ENCODE measurements at regions not wholly inside any gene's neighbourhood (a gene's known extent, or its start where the extent isn't known, plus 50 kb on each side); places are given as distances from the start of the nearest gene placed in this dataset.

GRCh38 chr5:2272755-2273154 lies 390.0 kb upstream of the IRX4 start:
- TF ChIP-seq CTCF (IDR thresholded peaks at IDR 0.05) (no peak), EZH2 (IDR thresholded peaks at IDR 0.05) (no peak), EZH2phosphoT487 (IDR thresholded peaks at IDR 0.05) (no peak)

Data from neural progenitor cell (in vitro differentiated cells).